HEK293 (cell line): ENCODE measurements at regions not wholly inside any gene's neighbourhood (a gene's known extent, or its start where the extent isn't known, plus 50 kb on each side); places are given as distances from the start of the nearest gene placed in this dataset.

Experiments
- CTCF ChIA-PET: fragments of 350-600 bp; formaldehyde crosslinking; extraction: SDS; loops from one replicate; lab custom pipeline; 2021; ENCODE audit warnings: antibody characterized with exemption; lab: Yijun Ruan, JAX
- POLR2A ChIA-PET: fragments of 300-600 bp; formaldehyde crosslinking; extraction: SDS; loops from one replicate; lab custom pipeline; 2020; ENCODE audit warnings: antibody characterized with exemption, inconsistent platforms; lab: Yijun Ruan, JAX
- H3K27ac ChIP-seq: fragments of 200-500 bp; sonication (Bioruptor generic); 2 replicates; pipeline ENCODE4 v1.5.1; 2014; ENCODE audit warnings: low read depth, low read length, control low read depth, inconsistent platforms; ENCODE audit errors: extremely low read depth
- H3K36me3 ChIP-seq, 2 experiments: fragments of 200-500 bp in 1 of 2; sonication (Bioruptor generic) in 1 of 2; 1 replicate in 1 of 2; 2 replicates in 1 of 2; pipeline ENCODE4 v1.5.1; 2014 to 2017; ENCODE audit warnings: inconsistent platforms in 2 of 2, low read length in 2 of 2; ENCODE audit not compliant: control insufficient read depth in 2 of 2, insufficient read depth in 1 of 2
- H3K4me1 ChIP-seq: fragments of 200-500 bp; sonication (Bioruptor generic); 2 replicates; pipeline ENCODE4 v1.5.1; 2014; ENCODE audit warnings: mild to moderate bottlenecking, low read length, inconsistent platforms; ENCODE audit not compliant: control insufficient read depth, insufficient read depth
- H3K4me3 ChIP-seq: 2 replicates; pipeline ENCODE4 v1.5.1; 2011; ENCODE audit warnings: low read depth, mild to moderate bottlenecking, control low read depth, low read length, moderate library complexity
- H3K9me3 ChIP-seq: fragments of 200-500 bp; sonication (Bioruptor generic); 2 replicates; pipeline ENCODE4 v1.5.1; 2014; ENCODE audit warnings: low read depth, low read length, inconsistent platforms; ENCODE audit not compliant: control insufficient read depth, insufficient read depth
- CTCF ChIP-seq: fragments of 450-650 bp; formaldehyde crosslinking; IDR thresholded peaks from 2 replicates; pipeline ENCODE4 v1.5.1; 2016; ENCODE audit warnings: missing biosample characterization, missing genetic modification characterization
- EGR2 ChIP-seq: fragments of 450-650 bp; formaldehyde crosslinking; IDR thresholded peaks from 2 replicates; pipeline ENCODE4 v1.5.1; 2016; ENCODE audit warnings: low read depth, missing biosample characterization, missing genetic modification characterization
- HIC1 ChIP-seq: fragments of 450-650 bp; formaldehyde crosslinking; IDR thresholded peaks from 2 replicates; pipeline ENCODE4 v1.5.1; 2016; ENCODE audit warnings: missing biosample characterization, missing genetic modification characterization
- HOXC10 ChIP-seq: sonication (generic); formaldehyde crosslinking; IDR thresholded peaks from 2 replicates; pipeline ENCODE4 v1.8.1; 2023; ENCODE audit warnings: mild to moderate bottlenecking, missing genetic modification reagents
- ZBTB48 ChIP-seq: fragments of 450-650 bp; formaldehyde crosslinking; IDR thresholded peaks from 2 replicates; pipeline ENCODE4 v1.5.1; 2016; ENCODE audit warnings: missing biosample characterization, missing genetic modification characterization
- ZBTB6 ChIP-seq: fragments of 450-650 bp; formaldehyde crosslinking; IDR thresholded peaks from 2 replicates; pipeline ENCODE4 v1.5.1; 2017; ENCODE audit warnings: missing biosample characterization, missing genetic modification characterization
- ZFHX2 ChIP-seq: fragments of 450-650 bp; formaldehyde crosslinking; conservative IDR thresholded peaks from 2 replicates; pipeline ENCODE4 v1.5.1; 2016; ENCODE audit warnings: missing biosample characterization, missing genetic modification characterization
- ZNF112 ChIP-seq: fragments of 450-650 bp; formaldehyde crosslinking; IDR thresholded peaks from 2 replicates; pipeline ENCODE4 v1.5.0; 2017; ENCODE audit warnings: missing biosample characterization, missing genetic modification characterization
- ZNF133 ChIP-seq: fragments of 450-650 bp; formaldehyde crosslinking; IDR thresholded peaks from 2 replicates; pipeline ENCODE4 v1.5.1; 2016; ENCODE audit warnings: missing biosample characterization, missing genetic modification characterization
- ZNF174 ChIP-seq: fragments of 450-650 bp; formaldehyde crosslinking; IDR thresholded peaks from 2 replicates; pipeline ENCODE4 v1.5.0; 2017; ENCODE audit warnings: missing biosample characterization, mild to moderate bottlenecking, missing genetic modification characterization
- ZNF221 ChIP-seq: fragments of 450-650 bp; formaldehyde crosslinking; IDR thresholded peaks from 2 replicates; pipeline ENCODE4 v1.5.1; 2017; ENCODE audit warnings: missing biosample characterization, missing genetic modification characterization, borderline replicate concordance
- ZNF24 ChIP-seq: fragments of 450-650 bp; formaldehyde crosslinking; IDR thresholded peaks from 2 replicates; pipeline ENCODE4 v1.5.1; 2016; ENCODE audit warnings: missing biosample characterization, missing genetic modification characterization
- ZNF335 ChIP-seq: fragments of 450-650 bp; formaldehyde crosslinking; conservative IDR thresholded peaks from 2 replicates; pipeline ENCODE4 v1.5.1; 2016; ENCODE audit warnings: missing biosample characterization, missing genetic modification characterization
- ZNF394 ChIP-seq: fragments of 450-650 bp; formaldehyde crosslinking; IDR thresholded peaks from 2 replicates; pipeline ENCODE4 v1.5.1; 2016; ENCODE audit warnings: missing biosample characterization, missing genetic modification characterization, mild to moderate bottlenecking, moderate library complexity, borderline replicate concordance
- ZNF433 ChIP-seq: fragments of 450-650 bp; formaldehyde crosslinking; IDR thresholded peaks from 2 replicates; pipeline ENCODE4 v1.5.1; 2016; ENCODE audit warnings: missing biosample characterization, missing genetic modification characterization, low read depth
- ZNF449 ChIP-seq: fragments of 450-650 bp; formaldehyde crosslinking; IDR thresholded peaks from 2 replicates; pipeline ENCODE4 v1.5.1; 2017; ENCODE audit warnings: missing biosample characterization, mild to moderate bottlenecking, missing genetic modification characterization, moderate library complexity
- ZNF518A ChIP-seq: fragments of 450-650 bp; formaldehyde crosslinking; conservative IDR thresholded peaks from 2 replicates; pipeline ENCODE4 v1.5.1; 2016; ENCODE audit warnings: low read depth, missing biosample characterization, missing genetic modification characterization
- ZNF561 ChIP-seq: fragments of 450-650 bp; IDR thresholded peaks from 2 replicates; pipeline ENCODE4 v1.5.1; 2018; ENCODE audit warnings: missing biosample characterization, missing genetic modification characterization, borderline replicate concordance
- ZNF610 ChIP-seq: fragments of 450-650 bp; formaldehyde crosslinking; IDR thresholded peaks from 2 replicates; pipeline ENCODE4 v1.5.1; 2016; ENCODE audit warnings: missing biosample characterization, missing genetic modification characterization, borderline replicate concordance
- ZNF626 ChIP-seq: fragments of 450-650 bp; sonication (Bioruptor Pico); formaldehyde crosslinking; IDR thresholded peaks from 2 replicates; pipeline ENCODE4 v1.5.1; 2018; ENCODE audit warnings: missing biosample characterization, missing genetic modification characterization, inconsistent platforms
- ZNF645 ChIP-seq: fragments of 450-650 bp; formaldehyde crosslinking; IDR thresholded peaks from 2 replicates; pipeline ENCODE4; 2016; ENCODE audit warnings: missing biosample characterization, missing genetic modification characterization
- ZNF76 ChIP-seq: fragments of 450-650 bp; formaldehyde crosslinking; IDR thresholded peaks from 2 replicates; pipeline ENCODE4; 2016; ENCODE audit warnings: low read depth, missing biosample characterization, missing genetic modification characterization, borderline replicate concordance
- ZNF785 ChIP-seq: fragments of 450-650 bp; formaldehyde crosslinking; IDR thresholded peaks from 2 replicates; pipeline ENCODE4 v1.5.1; 2016; ENCODE audit warnings: missing biosample characterization, missing genetic modification characterization
- ZSCAN30 ChIP-seq: fragments of 450-650 bp; IDR thresholded peaks from 2 replicates; pipeline ENCODE4 v1.5.1; 2018; ENCODE audit warnings: missing biosample characterization, mild to moderate bottlenecking, missing genetic modification characterization, moderate library complexity
- ZSCAN4 ChIP-seq: fragments of 450-650 bp; formaldehyde crosslinking; IDR thresholded peaks from 2 replicates; pipeline ENCODE4 v1.5.1; 2017; ENCODE audit warnings: missing biosample characterization, missing genetic modification characterization

GRCh38 chr11:37849706-37850105 lies 1251.7 kb upstream of the RAG2 start (continued):
- no peak for TF ChIP-seq ZNF518A (tag by site-specific recombination)
- no peak for TF ChIP-seq ZNF112 (tag by site-specific recombination)
- no peak for TF ChIP-seq ZNF394
- TF ChIP-seq ZNF561, result no peak
- TF ChIP-seq ZNF785 (tag by site-specific recombination), result no peak
- no peak for TF ChIP-seq ZNF133 (tag by site-specific recombination)
- TF ChIP-seq ZNF76 (tag by site-specific recombination), result no peak
- no peak for TF ChIP-seq ZNF645
- no peak for TF ChIP-seq ZNF433
- TF ChIP-seq ZNF610 (tag by site-specific recombination), result no peak
- TF ChIP-seq ZSCAN4 (tag by site-specific recombination), result no peak
- no peak for TF ChIP-seq ZNF174 (tag by site-specific recombination)

GRCh38 chr11:37843603-37844002 lies 1245.6 kb upstream of the RAG2 start:
- ChIA-PET POLR2A (no interaction called here), CTCF (no interaction called here)
- Histone ChIP-seq H3K9me3 (no peaks in the 10 kb centered on the region), H3K36me3 (no peaks in the 10 kb centered on the region), H3K27ac (no peak overlapping the region), H3K4me1 (no peaks in the 10 kb centered on the region), H3K4me3 (no peak overlapping the region)
- TF ChIP-seq HIC1 (tag by site-specific recombination) (no peak), CTCF (tag by site-specific recombination) (no peak), EGR2 (tag by site-specific recombination) (no peak), ZNF449 (tag by site-specific recombination) (no peak), ZNF335 (tag by site-specific recombination) (no peak), ZNF626 (tag by site-specific recombination) (no peak), ZFHX2 (no peak), ZNF221 (tag by site-specific recombination) (no peak), ZNF24 (no peak), HOXC10 (CRISPR knock-in tag) (no peak), ZBTB48 (tag by site-specific recombination) (no peak), ZBTB6 (tag by site-specific recombination) (no peak), ZSCAN30 (tag by site-specific recombination) (no peak)
